Upper lobe of left lung (tissue), 6 donors: ENCODE measurements at regions not wholly inside any gene's neighbourhood (a gene's known extent, or its start where the extent isn't known, plus 50 kb on each side); places are given as distances from the start of the nearest gene placed in this dataset.

Experiments used
- ATAC-seq, 2 donors: fragments of 200-7000 bp; cut with Tn5 transposase; one replicate each; pipeline ENCODE4 v1.9.1; 2022; ENCODE audit warnings: mild to moderate bottlenecking in 2 of 2, moderate library complexity in 2 of 2; ENCODE audit not compliant: low FRiP score in 2 of 2
- DNase-seq, 2 donors: peaks; one replicate each; pipeline ENCODE4 v3.0.0-alpha.2; 2019 to 2020
- H3K27ac ChIP-seq, 4 donors: fragments of 200-600 bp; sonication (generic); one replicate each; pipeline ENCODE4 v1.5.1; 2016 to 2019
- H3K27me3 ChIP-seq, 4 donors: fragments of 200-600 bp; sonication (generic); one replicate each; pipeline ENCODE4 v1.5.1; 2017 to 2019
- H3K36me3 ChIP-seq, 4 donors: fragments of 200-600 bp; sonication (generic); one replicate each; pipeline ENCODE4 v1.5.1; 2016 to 2019
- H3K4me1 ChIP-seq, 4 donors: fragments of 200-600 bp; sonication (generic); one replicate each; pipeline ENCODE4 v1.5.1; 2018 to 2019
- H3K4me3 ChIP-seq, 4 donors: fragments of 200-600 bp; sonication (generic); one replicate each; pipeline ENCODE4 v1.5.1; 2017 to 2019; ENCODE audit warnings: mild to moderate bottlenecking in 2 of 4, moderate library complexity in 1 of 4
- H3K9me3 ChIP-seq, 4 donors: fragments of 200-600 bp; sonication (generic); one replicate each; pipeline ENCODE4 v1.5.1; 2018 to 2019
- EP300 ChIP-seq, 4 donors: sonication (generic); formaldehyde crosslinking; IDR thresholded peaks; one replicate each; pipeline ENCODE4 v1.5.1; 2017; ENCODE audit warnings: antibody characterized with exemption in 4 of 4, control low read depth in 2 of 4
- POLR2A ChIP-seq, 4 donors: fragments of 450-650 bp; IDR thresholded peaks; one replicate each; pipeline ENCODE4 v1.5.1; 2016 to 2017; ENCODE audit warnings: antibody characterized with exemption in 4 of 4, mild to moderate bottlenecking in 2 of 4
- POLR2AphosphoS5 ChIP-seq, 2 donors: sonication (generic); formaldehyde crosslinking; IDR thresholded peaks; one replicate each; pipeline ENCODE4 v1.5.1; 2017; ENCODE audit warnings: antibody characterized with exemption in 2 of 2
- WGBS, 2 donors: methylation state at CpG; one replicate each; pipeline ENCODE4 v1.1.5; 2017 to 2018; 5-methylcytosine and 5-hydroxymethylcytosine counted together
- TF ChIP-seq, protein P1 (sequence below), 6 experiments: fragments of 450-650 bp in 4 of 6; fragments of 200-600 bp in 2 of 6; sonication (generic) in 2 of 6; IDR thresholded peaks; one replicate each; pipeline ENCODE4 v1.5.1; 2016 to 2019; ENCODE audit warnings: antibody characterized with exemption in 6 of 6
- donor health status: DM: no; HTN: no; CAD: no; lungs with moderate emphysema.
- donor health status: DM: no; HTN: yes; CAD: no; lungs with severe emphysema.

DNA sequence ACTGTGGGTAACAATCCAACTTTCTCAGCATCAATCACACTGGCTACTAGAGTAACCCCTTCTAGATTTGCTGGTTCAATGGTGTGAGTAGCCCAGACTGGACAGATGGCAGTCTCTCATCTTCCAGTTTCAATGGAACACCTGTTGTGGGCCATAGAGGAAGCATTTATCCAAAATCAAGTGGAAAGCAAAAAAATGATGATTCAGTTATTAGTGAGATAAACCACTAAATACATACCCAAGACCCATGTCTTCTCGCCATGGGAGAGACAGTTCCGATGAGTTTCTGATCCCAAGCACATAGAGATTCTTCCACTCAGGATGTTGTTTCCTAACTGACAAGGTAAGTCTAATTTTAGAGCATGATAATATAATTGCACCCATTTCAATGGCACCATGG lies 194.0 kb downstream of the IRS1 start:
- no peaks in the 10 kb centered on the region for H3K27me3 ChIP-seq
- no peak overlapping the region for H3K4me3 ChIP-seq
- no peaks in the 10 kb centered on the region for H3K4me1 ChIP-seq
- ATAC-seq = no peak
- TF ChIP-seq EP300 (IDR thresholded peaks at IDR 0.05) (no peak), POLR2AphosphoS5 (IDR thresholded peaks at IDR 0.05) (no peak), POLR2A (IDR thresholded peaks at IDR 0.05) (no peak)
- TF ChIP-seq, protein P1, sequence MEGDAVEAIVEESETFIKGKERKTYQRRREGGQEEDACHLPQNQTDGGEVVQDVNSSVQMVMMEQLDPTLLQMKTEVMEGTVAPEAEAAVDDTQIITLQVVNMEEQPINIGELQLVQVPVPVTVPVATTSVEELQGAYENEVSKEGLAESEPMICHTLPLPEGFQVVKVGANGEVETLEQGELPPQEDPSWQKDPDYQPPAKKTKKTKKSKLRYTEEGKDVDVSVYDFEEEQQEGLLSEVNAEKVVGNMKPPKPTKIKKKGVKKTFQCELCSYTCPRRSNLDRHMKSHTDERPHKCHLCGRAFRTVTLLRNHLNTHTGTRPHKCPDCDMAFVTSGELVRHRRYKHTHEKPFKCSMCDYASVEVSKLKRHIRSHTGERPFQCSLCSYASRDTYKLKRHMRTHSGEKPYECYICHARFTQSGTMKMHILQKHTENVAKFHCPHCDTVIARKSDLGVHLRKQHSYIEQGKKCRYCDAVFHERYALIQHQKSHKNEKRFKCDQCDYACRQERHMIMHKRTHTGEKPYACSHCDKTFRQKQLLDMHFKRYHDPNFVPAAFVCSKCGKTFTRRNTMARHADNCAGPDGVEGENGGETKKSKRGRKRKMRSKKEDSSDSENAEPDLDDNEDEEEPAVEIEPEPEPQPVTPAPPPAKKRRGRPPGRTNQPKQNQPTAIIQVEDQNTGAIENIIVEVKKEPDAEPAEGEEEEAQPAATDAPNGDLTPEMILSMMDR (IDR thresholded peaks at IDR 0.05) = no peak
- H3K36me3 ChIP-seq = no peaks in the 10 kb centered on the region
- no peaks in the 10 kb centered on the region for H3K9me3 ChIP-seq
- no peak overlapping the region for H3K27ac ChIP-seq
- 93 to 96% methylated on average over 2 of the region's 2 CpGs for WGBS, 2 donors
- no peak for DNase-seq

DNA sequence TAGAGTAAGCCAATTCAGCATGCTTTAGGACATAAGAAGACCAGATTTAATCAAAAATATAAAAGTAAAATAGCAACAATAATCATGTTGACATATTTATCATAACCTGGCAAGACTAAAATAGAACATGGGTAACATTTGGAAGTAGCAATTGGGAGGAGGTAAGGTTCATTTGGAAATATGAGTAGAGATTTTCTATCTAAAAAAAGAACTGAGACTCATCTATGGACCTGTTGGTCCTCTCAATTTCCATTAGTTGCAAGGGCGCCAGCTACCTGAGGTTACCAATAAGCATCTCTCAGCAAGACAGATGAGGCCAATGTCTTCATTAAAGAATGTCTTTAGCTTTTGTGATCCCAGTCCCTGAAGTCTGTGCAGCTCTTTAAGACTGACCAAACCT lies 196.0 kb downstream of the IRS1 start:
- H3K4me3 ChIP-seq = no peak overlapping the region
- DNase-seq = no peak
- no peak for TF ChIP-seq POLR2AphosphoS5 (IDR thresholded peaks at IDR 0.05)
- TF ChIP-seq POLR2A (IDR thresholded peaks at IDR 0.05) = no peak
- TF ChIP-seq, protein P1 (IDR thresholded peaks at IDR 0.05) = no peak
- TF ChIP-seq EP300 (IDR thresholded peaks at IDR 0.05) = no peak
- no peak overlapping the region for H3K27ac ChIP-seq
- 96 to 100% methylated on average over 1 of the region's 1 CpG for WGBS, 2 donors
- no peaks in the 10 kb centered on the region for H3K27me3 ChIP-seq
- no peaks in the 10 kb centered on the region for H3K36me3 ChIP-seq
- no peaks in the 10 kb centered on the region for H3K9me3 ChIP-seq
- peaks cover 0 to 6% (median 0%) of the 10 kb centered on the region in 4 donors for H3K4me1 ChIP-seq
- ATAC-seq = no peak

DNA sequence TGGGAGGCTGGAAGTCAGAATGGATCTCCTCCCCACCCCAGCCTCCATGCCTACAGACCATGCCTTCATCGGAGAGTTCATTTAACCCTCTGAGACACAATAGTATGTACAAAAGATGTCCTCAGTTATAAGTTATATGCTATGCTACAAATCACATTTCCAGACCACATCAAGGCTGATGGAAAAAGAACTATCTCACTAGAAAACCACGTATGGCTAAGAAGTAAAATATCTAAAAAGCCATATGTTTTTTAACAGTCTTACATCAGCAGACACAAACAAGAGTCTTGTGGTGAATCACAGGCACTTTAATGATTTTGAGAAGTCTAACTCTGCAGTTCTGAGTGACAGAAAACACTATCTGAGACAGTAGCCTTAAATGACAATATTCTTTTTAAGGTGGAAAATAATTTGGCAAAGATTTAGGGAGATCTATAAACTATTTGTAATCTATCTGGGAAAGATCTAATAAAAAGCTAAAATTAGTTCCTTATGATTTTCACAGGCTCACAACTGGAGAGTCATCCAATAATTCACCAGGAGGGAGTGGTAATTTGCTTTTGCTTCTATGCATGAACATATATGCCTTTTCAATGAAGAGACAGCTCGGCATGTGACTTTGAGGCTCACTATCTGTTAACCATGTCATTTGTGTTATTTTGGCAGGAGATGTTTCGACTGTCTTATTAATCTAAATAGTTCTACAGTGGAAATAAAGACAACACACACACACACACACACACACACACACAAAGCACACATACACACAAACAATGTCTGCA lies 197.5 kb downstream of the IRS1 start:
- no peak for DNase-seq
- Histone ChIP-seq H3K9me3 (no peaks in the 10 kb centered on the region), H3K4me3 (no peak overlapping the region), H3K4me1 (peaks cover 0 to 6% (median 0%) of the 10 kb centered on the region in 4 donors), H3K36me3 (no peaks in the 10 kb centered on the region), H3K27ac (no peak overlapping the region), H3K27me3 (no peaks in the 10 kb centered on the region)
- 86 to 87% methylated on average over 4 of the region's 4 CpGs for WGBS, 2 donors
- ATAC-seq = no peak
- TF ChIP-seq POLR2AphosphoS5 (IDR thresholded peaks at IDR 0.05) = no peak
- TF ChIP-seq, protein P1 (IDR thresholded peaks at IDR 0.05) = no peak
- no peak for TF ChIP-seq EP300 (IDR thresholded peaks at IDR 0.05)
- TF ChIP-seq POLR2A (IDR thresholded peaks at IDR 0.05) = no peak

DNA sequence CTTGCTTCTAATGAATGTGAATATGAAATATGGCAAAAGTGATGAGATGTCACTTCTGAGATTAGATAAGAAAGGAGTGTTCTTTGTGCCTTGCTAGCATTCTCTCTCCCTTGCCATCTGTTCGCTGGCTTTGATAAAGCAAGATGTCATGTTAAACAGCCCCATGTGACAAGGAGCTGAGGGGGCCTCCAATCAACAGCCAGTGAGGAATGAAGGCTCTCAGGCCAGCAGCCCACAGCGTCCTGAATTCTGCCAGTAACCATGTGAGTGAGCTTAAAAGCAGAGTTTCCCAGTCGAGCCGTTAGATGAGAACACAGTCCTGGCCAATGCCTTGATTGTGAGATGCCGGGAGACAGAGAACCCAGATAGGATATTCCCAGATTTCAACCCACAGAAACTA lies 198.8 kb downstream of the IRS1 start:
- DNase-seq (no peak), ATAC-seq (no peak)
- H3K27ac ChIP-seq = no peak overlapping the region
- peaks cover 0 to 6% (median 0%) of the 10 kb centered on the region in 4 donors for H3K4me1 ChIP-seq
- no peak overlapping the region for H3K4me3 ChIP-seq
- WGBS, 2 donors = 81 to 84% methylated on average over 5 of the region's 5 CpGs
- H3K9me3 ChIP-seq = no peaks in the 10 kb centered on the region
- TF ChIP-seq, protein P1 (IDR thresholded peaks at IDR 0.05) = no peak
- TF ChIP-seq POLR2A (IDR thresholded peaks at IDR 0.05) (no peak), POLR2AphosphoS5 (IDR thresholded peaks at IDR 0.05) (no peak), EP300 (IDR thresholded peaks at IDR 0.05) (no peak)
- no peaks in the 10 kb centered on the region for H3K27me3 ChIP-seq
- H3K36me3 ChIP-seq = no peaks in the 10 kb centered on the region

DNA sequence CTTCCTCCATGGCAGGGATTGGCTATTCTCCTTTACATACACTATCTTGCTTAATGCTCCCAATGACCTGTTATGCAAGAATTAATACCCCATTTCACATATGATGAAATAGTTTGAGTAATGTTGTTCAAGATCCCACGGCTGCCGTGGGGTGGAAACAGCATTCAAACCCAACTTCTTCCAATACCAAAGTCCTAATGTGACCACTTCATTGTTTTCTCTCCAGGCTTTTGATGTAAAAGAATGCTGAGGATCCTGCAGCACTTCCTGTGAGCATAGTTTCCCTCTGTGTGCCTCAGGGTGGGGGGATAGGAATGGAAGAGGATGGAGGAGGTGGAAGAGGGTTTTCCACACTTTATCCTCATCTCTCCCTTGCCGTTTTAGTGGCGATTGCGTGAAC lies 199.4 kb downstream of the IRS1 start:
- Histone ChIP-seq H3K27me3 (no peaks in the 10 kb centered on the region), H3K27ac (no peak overlapping the region), H3K4me3 (no peak overlapping the region), H3K36me3 (no peaks in the 10 kb centered on the region), H3K9me3 (no peaks in the 10 kb centered on the region), H3K4me1 (peaks cover 0 to 6% (median 0%) of the 10 kb centered on the region in 4 donors)
- ATAC-seq (no peak), DNase-seq (no peak)
- 61 to 71% methylated on average over 5 of the region's 5 CpGs for WGBS, 2 donors
- TF ChIP-seq POLR2A (IDR thresholded peaks at IDR 0.05) (no peak), EP300 (IDR thresholded peaks at IDR 0.05) (no peak), POLR2AphosphoS5 (IDR thresholded peaks at IDR 0.05) (no peak)
- TF ChIP-seq, protein P1 (IDR thresholded peaks at IDR 0.05) = no peak
